ENCODE measurements at regions not wholly inside any gene's neighbourhood (a gene's known extent, or its start where the extent isn't known, plus 50 kb on each side); places are given as distances from the start of the nearest gene placed in this dataset.
"Not testable (repeated sequence)": the region's sequence is repeated elsewhere in the genome, so short reads cannot be mapped to it uniquely, and the experiment has no call there.

DNA sequence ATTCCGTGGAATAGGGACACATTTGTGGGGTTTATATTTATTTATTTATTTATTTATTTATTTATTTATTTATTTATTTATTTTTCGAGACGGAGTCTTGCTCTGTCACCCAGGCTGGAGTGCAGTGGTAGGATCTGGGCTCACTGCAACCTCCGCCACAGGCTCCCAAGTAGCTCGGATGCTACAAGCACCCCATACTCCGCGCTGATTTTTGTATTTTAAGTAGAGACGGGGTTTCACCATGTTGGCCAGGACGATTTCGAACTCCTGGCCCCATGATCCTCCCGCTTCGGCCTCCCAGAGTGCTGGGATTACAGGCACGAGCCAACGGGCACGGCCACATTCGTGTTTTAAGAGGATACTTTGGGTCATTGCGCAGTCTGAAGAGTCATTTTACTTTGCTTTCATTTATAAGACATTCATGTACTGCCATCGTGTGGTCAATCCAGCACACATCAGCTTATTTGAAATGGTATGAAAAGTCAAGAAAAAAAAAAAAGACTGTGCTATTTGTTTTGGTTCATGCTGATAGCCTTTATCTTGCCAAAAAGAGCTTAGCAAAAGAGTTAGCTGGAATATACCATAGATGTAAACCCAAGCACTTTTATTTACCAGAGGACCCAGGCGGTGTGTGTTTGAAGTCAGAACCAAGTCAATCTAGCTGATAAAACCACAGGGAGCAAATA, 1075.0 kb downstream of the EPHA3 start:
- FAIRE-seq, result peak; percentile 97
- H3K36me3 ChIP-seq (ENCODE audit: control insufficient read depth, insufficient read depth, low read length); H3K9me3 ChIP-seq (replicated peaks; ENCODE audit: control insufficient read depth, insufficient read depth, low read depth, low read length); H3K4me3 ChIP-seq; H3K27me3 ChIP-seq (ENCODE audit: control insufficient read depth in 2 of 2, insufficient read depth in 2 of 2, low read length in 2 of 2); H3K4me1 ChIP-seq (replicated peaks in 1 of 2; ENCODE audit: control insufficient read depth in 2 of 2, insufficient read depth in 2 of 2, low read length in 2 of 2); POLR2A ChIA-PET; H3K79me2 ChIP-seq (ENCODE audit: control insufficient read depth, insufficient read depth, low read length); H2AFZ ChIP-seq (ENCODE audit: low read depth, low read length); H4K20me1 ChIP-seq (replicated peaks; ENCODE audit: control insufficient read depth, insufficient read depth, low read length); in situ Hi-C loops (cut with MboI); CTCF ChIA-PET (ENCODE audit: low intra/inter-chr PET ratio); BruUV-seq (replicated peaks); H3K9me1 ChIP-seq (ENCODE audit: control insufficient read depth, insufficient read depth, low read length); H3K4me2 ChIP-seq (ENCODE audit: insufficient read depth, low read length); H3K9ac ChIP-seq (ENCODE audit: insufficient read depth in 1 of 2, low read depth in 2 of 2, low read length in 2 of 2); H3K27ac ChIP-seq (ENCODE audit: extremely low read depth, low read depth, low read length); TF ChIP-seq REST (CRISPR knock-in tag; IDR thresholded peaks at IDR 0.05; ENCODE audit: low read depth): not testable (repeated sequence)
- TF ChIP-seq, protein P1, sequence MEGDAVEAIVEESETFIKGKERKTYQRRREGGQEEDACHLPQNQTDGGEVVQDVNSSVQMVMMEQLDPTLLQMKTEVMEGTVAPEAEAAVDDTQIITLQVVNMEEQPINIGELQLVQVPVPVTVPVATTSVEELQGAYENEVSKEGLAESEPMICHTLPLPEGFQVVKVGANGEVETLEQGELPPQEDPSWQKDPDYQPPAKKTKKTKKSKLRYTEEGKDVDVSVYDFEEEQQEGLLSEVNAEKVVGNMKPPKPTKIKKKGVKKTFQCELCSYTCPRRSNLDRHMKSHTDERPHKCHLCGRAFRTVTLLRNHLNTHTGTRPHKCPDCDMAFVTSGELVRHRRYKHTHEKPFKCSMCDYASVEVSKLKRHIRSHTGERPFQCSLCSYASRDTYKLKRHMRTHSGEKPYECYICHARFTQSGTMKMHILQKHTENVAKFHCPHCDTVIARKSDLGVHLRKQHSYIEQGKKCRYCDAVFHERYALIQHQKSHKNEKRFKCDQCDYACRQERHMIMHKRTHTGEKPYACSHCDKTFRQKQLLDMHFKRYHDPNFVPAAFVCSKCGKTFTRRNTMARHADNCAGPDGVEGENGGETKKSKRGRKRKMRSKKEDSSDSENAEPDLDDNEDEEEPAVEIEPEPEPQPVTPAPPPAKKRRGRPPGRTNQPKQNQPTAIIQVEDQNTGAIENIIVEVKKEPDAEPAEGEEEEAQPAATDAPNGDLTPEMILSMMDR (IDR thresholded peaks at IDR 0.05 in 2 of 3, conservative IDR thresholded peaks at IDR 0.05 in 1 of 3; ENCODE audit: insufficient read depth in 2 of 3, low read depth in 1 of 3, low read length in 3 of 3), result peak; percentile 3 to 21 (median 17); a peak in 2 of 6 replicates
- TF ChIP-seq RAD21 (CRISPR knock-in tag; conservative IDR thresholded peaks at IDR 0.05 in 1 of 2, IDR thresholded peaks at IDR 0.05 in 1 of 2) (peak in 1 of 2 experiments; percentile 22; a peak in 1 of 4 replicates), REST (IDR thresholded peaks at IDR 0.05; ENCODE audit: borderline replicate concordance) (peak; percentile 15; the same call in 1 of the 2 replicates)
- intact Hi-C loops (cut with micrococcal nuclease), result loop anchor here (10.0 kb wide), 1 partner anchor 1978 kb away; no protein-coding TSS in a partner anchor
- peak; percentile 75 for ATAC-seq
- 2% methylated on average over 17 of the region's 19 CpGs for WGBS (ENCODE audit: insufficient coverage, low coverage, missing lambda C conversion rate)
- DNase-seq (ENCODE audit: extremely low read depth in 1 of 4, low spot score in 3 of 4), result peak in 2 of 4 experiments; percentile 0
